Endothelial cell of umbilical vein (primary cell): ENCODE measurements at regions not wholly inside any gene's neighbourhood (a gene's known extent, or its start where the extent isn't known, plus 50 kb on each side); places are given as distances from the start of the nearest gene placed in this dataset.

Source experiments
- BruUV-seq: library from RNA; stranded (reverse); fragments of 400-500 nt; replicated peaks from 2 replicates; lab custom pipeline; 2021; lab: Mats Ljungman, UMichigan
- CTCF ChIA-PET: fragments of 300-600, 350-600 bp; sonication (Branson Sonifier 250); formaldehyde crosslinking; loops from one replicate; lab custom pipeline; 2021; ENCODE audit warnings: antibody characterized with exemption, inconsistent platforms; lab: Charles Lee
- POLR2A ChIA-PET: fragments of 300-600, 350-600 bp; sonication (Branson Sonifier 250); formaldehyde crosslinking; loops from one replicate; lab custom pipeline; 2021; ENCODE audit warnings: antibody characterized with exemption, inconsistent platforms; lab: Charles Lee
- DNase-seq: peaks from one replicate; pipeline ENCODE4 v3.0.0-alpha.2; 2011; ENCODE audit warnings: low read depth, low spot score
- FAIRE-seq: peaks from 2 replicates; lab custom pipeline; 2011; peaks lifted over from hg19 to GRCh38; lab: Jason Lieb, UNC
- H2AFZ ChIP-seq: 2 replicates; pipeline ENCODE4 v1.6.0; 2012; ENCODE audit warnings: low read depth, low read length, control low read depth, inconsistent platforms
- H3K27ac ChIP-seq: 2 replicates; pipeline ENCODE4 v1.5.1; 2011; ENCODE audit warnings: low read depth, mild to moderate bottlenecking, control low read depth, low read length, moderate library complexity; ENCODE audit not compliant: insufficient read depth
- H3K27me3 ChIP-seq, 2 experiments: 2 replicates each; pipeline versions ENCODE4 v1.6.0 to v1.6.1; 2011; ENCODE audit warnings: low read length in 2 of 2, mixed read lengths in 1 of 2; ENCODE audit not compliant: control insufficient read depth in 2 of 2, insufficient read depth in 2 of 2
- H3K36me3 ChIP-seq, 2 experiments: 2 replicates in 1 of 2; 3 replicates in 1 of 2; pipeline ENCODE4 v1.5.1; 2011; ENCODE audit warnings: low read length in 2 of 2, mild to moderate bottlenecking in 1 of 2, moderate library complexity in 1 of 2; ENCODE audit not compliant: control insufficient read depth in 2 of 2, insufficient read depth in 2 of 2; ENCODE audit errors: extremely low read depth in 1 of 2
- H3K4me1 ChIP-seq: 3 replicates; pipeline ENCODE4 v1.5.1; 2011; ENCODE audit warnings: mild to moderate bottlenecking, low read length; ENCODE audit not compliant: control insufficient read depth, insufficient read depth; ENCODE audit errors: extremely low read depth
- H3K4me2 ChIP-seq: 2 replicates; pipeline ENCODE4 v1.6.1; 2011; ENCODE audit warnings: low read length, control low read depth, mixed read lengths; ENCODE audit not compliant: insufficient read depth
- H3K4me3 ChIP-seq, 3 experiments: fragments of 200-600 bp in 1 of 3; sonication (generic), shearing (Covaris generic) in 1 of 3; replicated peaks in 1 of 3; 2 replicates each; pipeline ENCODE4 v1.5.1; 2011 to 2016; ENCODE audit warnings: control low read depth in 3 of 3, low read length in 3 of 3, mild to moderate bottlenecking in 2 of 3, inconsistent platforms in 1 of 3, low read depth in 1 of 3, moderate library complexity in 1 of 3; ENCODE audit not compliant: insufficient read depth in 1 of 3
- H3K79me2 ChIP-seq: 2 replicates; pipeline ENCODE4 v1.6.0; 2012; ENCODE audit warnings: low read length, inconsistent platforms; ENCODE audit not compliant: control insufficient read depth, insufficient read depth
- H3K9ac ChIP-seq: replicated peaks from 2 replicates; pipeline ENCODE3; 2011; ENCODE audit warnings: low read length, control low read depth; ENCODE audit not compliant: insufficient read depth; ENCODE audit errors: extremely low read depth
- H3K9me1 ChIP-seq: replicated peaks from 3 replicates; pipeline ENCODE4 v1.6.0; 2011; ENCODE audit warnings: mild to moderate bottlenecking, low read length; ENCODE audit not compliant: control insufficient read depth, insufficient read depth; ENCODE audit errors: extremely low read depth
- H3K9me3 ChIP-seq: replicated peaks from 2 replicates; pipeline ENCODE4 v1.5.1; 2012; ENCODE audit warnings: low read length, inconsistent platforms; ENCODE audit not compliant: control insufficient read depth, insufficient read depth
- H4K20me1 ChIP-seq: replicated peaks from 2 replicates; pipeline ENCODE3; 2011; ENCODE audit warnings: mild to moderate bottlenecking, low read length; ENCODE audit not compliant: control insufficient read depth, insufficient read depth; ENCODE audit errors: extremely low read depth
- CTCF ChIP-seq, 2 donors: IDR thresholded peaks; 1 replicate in 1 of 2; 2 replicates in 1 of 2; pipeline ENCODE4 v1.5.1; 2011; ENCODE audit warnings: low read length in 2 of 2, mild to moderate bottlenecking in 2 of 2, moderate library complexity in 2 of 2, control low read depth in 1 of 2, inconsistent platforms in 1 of 2, low read depth in 1 of 2; ENCODE audit not compliant: insufficient read depth in 1 of 2; ENCODE audit errors: extremely low read depth in 1 of 2
- EZH2 ChIP-seq: IDR thresholded peaks from 2 replicates; pipeline ENCODE4 v1.6.1; 2012; ENCODE audit warnings: borderline replicate concordance, low read depth, mild to moderate bottlenecking, moderate library complexity, low read length, inconsistent platforms; ENCODE audit not compliant: severe bottlenecking
- FOS ChIP-seq: IDR thresholded peaks from 2 replicates; pipeline ENCODE4 v1.6.1; 2011; ENCODE audit warnings: mild to moderate bottlenecking, low read length, moderate library complexity, borderline replicate concordance; ENCODE audit not compliant: insufficient read depth
- GATA2 ChIP-seq: IDR thresholded peaks from 2 replicates; pipeline ENCODE4 v1.7.0; 2011; ENCODE audit warnings: low read depth, mild to moderate bottlenecking, moderate library complexity, mixed read lengths, low read length; ENCODE audit not compliant: insufficient read length, insufficient read depth
- JUN ChIP-seq: IDR thresholded peaks from 2 replicates; pipeline ENCODE4 v1.6.1; 2011; ENCODE audit warnings: borderline replicate concordance, low read depth; ENCODE audit not compliant: insufficient read length, insufficient read depth
- MAX ChIP-seq: IDR thresholded peaks from 2 replicates; pipeline ENCODE4 v1.6.1; 2011; ENCODE audit not compliant: insufficient read depth, insufficient read length
- MYC ChIP-seq: IDR thresholded peaks from one replicate; pipeline ENCODE4 v1.6.1; 2011; ENCODE audit warnings: mild to moderate bottlenecking, low read depth, low read length
- POLR2A ChIP-seq: IDR thresholded peaks from 2 replicates; pipeline ENCODE4 v1.6.1; 2012; ENCODE audit warnings: low read depth, mild to moderate bottlenecking, control low read depth, low read length
- POLR2AphosphoS5 ChIP-seq: IDR thresholded peaks from 2 replicates; pipeline ENCODE4 v1.6.1; 2012; ENCODE audit warnings: low read depth, mild to moderate bottlenecking, control low read depth, low read length, moderate library complexity; ENCODE audit not compliant: insufficient read depth
- dilution Hi-C: fragments of 300-500 bp; cut with MboI; formaldehyde crosslinking; loops from one replicate; pipeline ENCODE4 v1.15.0; 2019; ENCODE audit warnings: low sequenced_read_pairs; ENCODE audit not compliant: extremely low pct_ligation_motif_present
- intact Hi-C: fragments of 100-400 bp; cut with micrococcal nuclease; formaldehyde crosslinking; loops from one replicate; pipeline ENCODE4 v1.10.0; 2022

- no TSS peak for BruUV-seq
- no peak for FAIRE-seq
- H3K9me1 ChIP-seq, result no peaks in the 10 kb centered on the region
- no peak overlapping the region for H3K9ac ChIP-seq
- H3K27me3 ChIP-seq, result no peaks in the 10 kb centered on the region
- H3K36me3 ChIP-seq, result no peaks in the 10 kb centered on the region
- ChIA-PET CTCF (interaction anchor here (0.8 to 1.9 kb wide), 4 partner anchors 12 to 108 kb away, joined by 3 to 10 read pairs (median 4); partner anchors contain the start of gene CTSL), POLR2A (no interaction called here)
- no peak for DNase-seq
- H3K4me2 ChIP-seq, result no peak overlapping the region
- H3K27ac ChIP-seq, result no peak overlapping the region
- no peaks in the 10 kb centered on the region for H4K20me1 ChIP-seq
- H3K79me2 ChIP-seq, result no peaks in the 10 kb centered on the region
- peak overlapping the region; percentile 77 for H2AFZ ChIP-seq
- no peak overlapping the region for H3K4me3 ChIP-seq
- H3K4me1 ChIP-seq, result peaks cover 4% of the 10 kb centered on the region
- TF ChIP-seq MYC, result no peak
- no peak for TF ChIP-seq FOS
- no peak for TF ChIP-seq JUN
- no peak for TF ChIP-seq POLR2A
- no peak for TF ChIP-seq MAX
- TF ChIP-seq EZH2, result no peak
- no peak for TF ChIP-seq CTCF (IDR thresholded peaks at IDR 0.05; ENCODE audit: extremely low read depth in 1 of 2, insufficient read depth in 1 of 2, low read depth in 1 of 2, low read length in 2 of 2)
- TF ChIP-seq GATA2, result no peak
- TF ChIP-seq POLR2AphosphoS5, result no peak
- no peaks in the 10 kb centered on the region for H3K9me3 ChIP-seq
- intact Hi-C loops, result no loop called here
- dilution Hi-C loops, result no loop called here
Measured at GRCh38 chr9:87793292-87793691, 67.4 kb downstream of the CTSL start.
